GM06990 (cell line): ENCODE measurements at regions not wholly inside any gene's neighbourhood (a gene's known extent, or its start where the extent isn't known, plus 50 kb on each side); places are given as distances from the start of the nearest gene placed in this dataset.
"Not testable (repeated sequence)": the region's sequence is repeated elsewhere in the genome, so short reads cannot be mapped to it uniquely, and the experiment has no call there.

Source experiments
- DNase-seq: peaks from one replicate; pipeline ENCODE4 v3.0.0-alpha.2; 2011; ENCODE audit not compliant: insufficient read length; ENCODE audit errors: extremely low read depth
- H3K27me3 ChIP-seq: replicated peaks from 2 replicates; pipeline ENCODE4 v1.6.0; 2011; ENCODE audit warnings: low read length; ENCODE audit not compliant: control insufficient read depth, insufficient read depth
- H3K36me3 ChIP-seq: 2 replicates; pipeline ENCODE4 v1.5.1; 2011; ENCODE audit warnings: low read length; ENCODE audit not compliant: control insufficient read depth, insufficient read depth
- H3K4me3 ChIP-seq: replicated peaks from 2 replicates; pipeline ENCODE4 v1.5.1; 2011; ENCODE audit warnings: low read depth, mild to moderate bottlenecking, control low read depth, low read length
- TF ChIP-seq, protein P1 (sequence below): IDR thresholded peaks from 2 replicates; pipeline ENCODE4 v1.5.1; 2011; ENCODE audit warnings: low read length, control low read depth, mild to moderate bottlenecking, inconsistent platforms; ENCODE audit not compliant: insufficient read depth, poor library complexity, severe bottlenecking

DNA sequence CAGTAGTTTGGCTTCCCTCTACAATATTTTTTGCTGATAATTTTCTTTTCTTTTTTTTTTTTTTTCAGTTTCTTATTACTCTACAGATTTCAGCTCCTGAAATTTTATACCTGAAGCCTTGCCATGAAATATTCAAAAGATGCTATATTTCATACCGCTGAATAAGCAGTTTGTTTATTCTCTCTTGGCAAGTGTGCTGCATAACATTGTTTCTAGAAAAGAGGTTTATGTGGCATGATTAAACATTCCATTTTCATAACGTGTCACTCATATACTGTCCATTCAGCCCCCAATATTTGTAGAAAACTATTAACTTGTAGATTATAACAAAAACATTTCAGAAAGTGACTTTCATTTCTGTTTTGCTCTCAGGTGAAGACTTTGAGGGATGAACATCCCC lies 174.4 kb upstream of the NOX3 start:
- Histone ChIP-seq H3K4me3 (no peak overlapping the region), H3K27me3 (no peaks in the 10 kb centered on the region), H3K36me3 (no peaks in the 10 kb centered on the region)
- no peak for DNase-seq
- TF ChIP-seq, protein P1, sequence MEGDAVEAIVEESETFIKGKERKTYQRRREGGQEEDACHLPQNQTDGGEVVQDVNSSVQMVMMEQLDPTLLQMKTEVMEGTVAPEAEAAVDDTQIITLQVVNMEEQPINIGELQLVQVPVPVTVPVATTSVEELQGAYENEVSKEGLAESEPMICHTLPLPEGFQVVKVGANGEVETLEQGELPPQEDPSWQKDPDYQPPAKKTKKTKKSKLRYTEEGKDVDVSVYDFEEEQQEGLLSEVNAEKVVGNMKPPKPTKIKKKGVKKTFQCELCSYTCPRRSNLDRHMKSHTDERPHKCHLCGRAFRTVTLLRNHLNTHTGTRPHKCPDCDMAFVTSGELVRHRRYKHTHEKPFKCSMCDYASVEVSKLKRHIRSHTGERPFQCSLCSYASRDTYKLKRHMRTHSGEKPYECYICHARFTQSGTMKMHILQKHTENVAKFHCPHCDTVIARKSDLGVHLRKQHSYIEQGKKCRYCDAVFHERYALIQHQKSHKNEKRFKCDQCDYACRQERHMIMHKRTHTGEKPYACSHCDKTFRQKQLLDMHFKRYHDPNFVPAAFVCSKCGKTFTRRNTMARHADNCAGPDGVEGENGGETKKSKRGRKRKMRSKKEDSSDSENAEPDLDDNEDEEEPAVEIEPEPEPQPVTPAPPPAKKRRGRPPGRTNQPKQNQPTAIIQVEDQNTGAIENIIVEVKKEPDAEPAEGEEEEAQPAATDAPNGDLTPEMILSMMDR, result no peak

- Histone ChIP-seq H3K36me3 (no peaks in the 10 kb centered on the region), H3K27me3 (no peaks in the 10 kb centered on the region), H3K4me3 (no peak overlapping the region)
- TF ChIP-seq, protein P1, result no peak
- DNase-seq, result no peak
Observed at GRCh38 chr6:155629652-155630051, 174.0 kb upstream of the NOX3 start.

GRCh38 chr6:155628306-155628705 lies 172.7 kb upstream of the NOX3 start:
- no peaks in the 10 kb centered on the region for H3K27me3 ChIP-seq
- peak; percentile 15 for DNase-seq
- TF ChIP-seq, protein P1, result no peak
- no peaks in the 10 kb centered on the region for H3K36me3 ChIP-seq
- no peak overlapping the region for H3K4me3 ChIP-seq

GRCh38 chr6:155627722-155628212 lies 172.1 kb upstream of the NOX3 start:
- not testable (repeated sequence) for H3K27me3 ChIP-seq, H3K36me3 ChIP-seq, DNase-seq, H3K4me3 ChIP-seq

- TF ChIP-seq, protein P1, result no peak
- H3K27me3 ChIP-seq, result no peaks in the 10 kb centered on the region
- no peak overlapping the region for H3K4me3 ChIP-seq
- no peaks in the 10 kb centered on the region for H3K36me3 ChIP-seq
- no peak for DNase-seq
Observed at GRCh38 chr6:155623450-155624178, 168.0 kb upstream of the NOX3 start.

DNA sequence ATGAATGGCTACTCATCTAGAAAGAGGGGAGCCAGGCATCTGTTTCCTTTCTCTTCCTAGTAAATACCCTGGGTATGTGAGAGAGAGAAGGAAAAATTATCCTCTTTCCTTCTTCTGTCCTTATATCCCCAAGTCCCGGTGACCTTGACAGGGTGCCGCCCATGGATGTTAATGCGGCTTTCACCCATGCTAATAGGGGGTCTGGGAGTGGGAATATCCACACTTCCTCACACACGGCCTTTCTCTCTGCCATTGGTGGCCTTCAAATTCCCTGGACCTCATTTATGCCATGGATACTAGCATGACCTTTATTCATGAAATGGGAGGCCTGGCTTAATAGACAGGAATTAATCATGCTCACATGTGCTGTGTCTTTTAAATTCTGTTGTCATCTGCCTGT lies 159.0 kb upstream of the NOX3 start:
- TF ChIP-seq, protein P1, result no peak
- Histone ChIP-seq H3K27me3 (no peaks in the 10 kb centered on the region), H3K4me3 (no peak overlapping the region), H3K36me3 (no peaks in the 10 kb centered on the region)
- DNase-seq, result no peak
